Activated CD4-positive, CD25-positive, alpha-beta regulatory T cell treated with anti-CD3 and anti-CD28 coated beads, Interleukin-2, amount 50 U/mL, for 16 hours (primary cell): ENCODE measurements at regions not wholly inside any gene's neighbourhood (a gene's known extent, or its start where the extent isn't known, plus 50 kb on each side); places are given as distances from the start of the nearest gene placed in this dataset.

Experiments used
- DNase-seq: peaks from one replicate; pipeline ENCODE4 v3.0.0-alpha.2; 2020; ENCODE audit warnings: low read depth, low spot score

DNA sequence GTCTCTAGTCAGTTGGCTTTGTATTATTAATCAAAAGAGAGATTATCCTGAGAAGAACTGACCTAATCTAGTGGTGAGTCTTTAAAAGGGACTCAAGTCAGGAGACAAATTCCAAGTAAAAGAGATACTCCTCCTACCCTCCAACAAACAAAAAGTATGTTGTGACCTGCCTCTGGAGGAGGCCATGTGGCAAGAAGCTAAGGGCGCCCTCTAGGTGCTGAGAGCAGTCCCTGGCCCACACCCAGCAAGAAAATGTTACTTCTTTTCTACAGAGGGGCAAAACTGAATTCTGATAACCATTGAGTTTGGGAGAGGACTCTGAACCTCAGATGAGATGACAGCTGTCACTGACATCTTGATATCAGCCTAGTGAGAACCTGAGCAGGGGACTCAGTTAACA is 953.6 kb upstream of the AGA start:
- no peak for DNase-seq

DNA sequence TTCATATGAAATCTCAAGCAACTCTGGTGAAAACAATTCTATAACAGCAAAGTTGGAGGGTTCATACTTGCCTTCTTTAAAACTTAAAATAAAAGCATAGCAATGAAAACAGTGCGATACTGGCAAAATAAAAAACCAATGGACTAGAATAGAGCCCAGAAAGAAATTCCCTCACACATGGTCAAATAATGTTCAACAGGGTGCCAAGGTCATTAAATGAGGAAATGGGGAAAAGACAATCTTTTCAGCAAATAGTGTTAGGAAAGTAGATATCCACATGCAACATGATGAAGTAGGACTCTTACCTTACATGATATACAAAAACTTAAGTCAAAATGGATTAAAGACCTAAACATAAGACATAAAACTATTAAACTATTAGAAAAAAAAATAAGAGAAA is 970.2 kb upstream of the AGA start:
- no peak for DNase-seq

DNA sequence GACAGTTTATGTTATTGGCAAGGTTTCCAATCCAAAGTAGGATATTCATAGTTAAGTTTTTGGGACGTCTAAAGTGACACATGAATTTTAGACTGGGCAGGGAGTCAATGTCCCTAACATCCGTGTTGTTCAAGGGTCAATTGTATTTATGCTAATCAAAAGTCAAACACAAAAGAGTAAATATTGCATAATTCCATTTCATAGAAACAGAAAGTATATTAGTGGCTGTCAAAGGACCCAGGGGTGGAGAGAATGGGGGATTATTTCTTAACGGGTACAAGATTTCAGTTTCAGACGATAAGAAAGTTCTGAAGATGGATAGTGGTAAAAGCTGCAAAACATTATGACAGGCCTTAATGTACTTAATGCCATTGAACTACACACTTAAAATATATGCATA is 971.8 kb upstream of the AGA start:
- no peak for DNase-seq

DNA sequence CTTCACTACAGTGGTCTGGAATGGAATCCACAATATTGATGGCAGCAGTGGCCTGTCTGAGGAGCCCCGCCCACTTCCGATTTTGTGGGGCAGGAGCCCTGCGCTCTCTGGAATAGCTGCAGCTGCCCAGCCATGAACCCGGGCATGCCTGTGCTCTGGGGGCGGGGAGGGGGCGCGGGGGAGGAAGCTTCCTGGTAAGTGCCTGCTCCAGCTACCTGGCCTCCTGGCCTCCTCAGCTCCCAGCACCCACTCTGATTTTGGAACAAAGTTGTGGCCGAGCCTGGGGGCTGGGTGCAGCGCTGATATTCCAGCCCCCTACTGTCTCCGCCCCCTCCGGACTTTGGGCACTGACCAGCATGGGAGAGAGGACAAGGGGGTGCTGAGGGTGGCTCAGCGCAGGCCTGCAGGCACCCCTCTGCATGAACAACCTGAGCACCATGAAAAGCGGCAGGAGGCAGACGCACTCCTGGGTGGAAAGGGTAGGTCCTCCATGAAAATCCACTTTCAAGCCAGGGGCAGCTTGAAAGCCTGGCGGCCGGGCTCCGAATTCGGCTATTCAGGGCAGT is 972.7 kb upstream of the AGA start:
- DNase-seq: no peak

DNA sequence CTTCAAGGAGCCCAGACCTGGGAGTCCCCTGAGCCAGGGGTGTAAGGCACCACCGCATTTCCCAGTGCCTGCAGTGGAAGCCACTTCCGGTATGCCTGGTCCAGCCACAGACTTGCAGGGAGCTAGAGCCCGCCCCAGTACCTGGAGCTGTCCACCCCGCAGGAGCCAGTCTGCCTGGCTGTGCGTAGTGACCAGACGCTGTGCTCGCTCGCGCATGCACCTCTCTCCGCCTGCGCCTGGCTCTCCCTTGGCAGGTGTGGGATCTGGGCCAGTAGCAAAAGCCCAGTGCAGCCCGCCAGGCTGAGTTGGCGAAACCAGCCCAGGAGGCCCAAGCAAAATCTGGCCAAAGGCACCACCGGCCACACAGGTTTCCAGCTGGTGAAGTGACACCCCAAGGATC is 973.7 kb upstream of the AGA start:
- no peak for DNase-seq

DNA sequence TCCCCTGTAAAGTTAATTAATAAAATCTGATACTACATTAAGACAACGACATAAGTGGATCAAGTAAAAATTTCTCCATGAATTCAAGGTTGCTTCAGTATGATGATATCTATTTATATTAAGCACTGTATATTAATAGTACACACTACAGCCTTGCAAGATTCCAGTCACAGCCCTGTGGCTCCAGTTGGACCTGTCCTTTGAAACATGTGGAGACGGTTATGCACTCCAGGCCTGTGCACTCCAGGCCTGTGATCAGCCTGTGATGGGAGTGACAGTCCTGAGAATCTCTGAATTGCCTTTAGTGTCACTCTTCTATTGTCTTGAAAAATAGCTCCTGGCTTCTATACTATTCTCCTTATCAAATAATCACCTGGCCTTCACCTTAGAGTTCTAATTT is 981.1 kb upstream of the AGA start:
- no peak for DNase-seq

DNA sequence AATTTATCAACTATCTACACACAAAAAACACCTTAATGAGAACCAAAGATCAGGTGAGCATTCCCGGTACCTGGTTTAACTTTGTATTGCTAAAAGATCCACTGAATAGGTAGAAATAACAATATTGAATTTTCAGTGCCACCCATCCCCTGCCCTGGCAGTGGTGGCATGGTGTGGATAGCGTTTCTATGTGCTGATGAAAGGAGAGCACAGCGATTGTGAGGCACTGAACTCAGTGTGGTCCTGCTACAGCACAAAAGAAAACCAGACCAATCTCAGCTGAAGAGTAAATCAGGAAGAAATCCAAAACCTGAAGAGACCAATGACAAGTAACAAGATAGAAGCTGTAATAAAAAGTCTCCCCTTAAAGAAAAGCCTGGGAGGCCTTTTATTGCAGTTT is 984.6 kb upstream of the AGA start:
- no peak for DNase-seq

DNA sequence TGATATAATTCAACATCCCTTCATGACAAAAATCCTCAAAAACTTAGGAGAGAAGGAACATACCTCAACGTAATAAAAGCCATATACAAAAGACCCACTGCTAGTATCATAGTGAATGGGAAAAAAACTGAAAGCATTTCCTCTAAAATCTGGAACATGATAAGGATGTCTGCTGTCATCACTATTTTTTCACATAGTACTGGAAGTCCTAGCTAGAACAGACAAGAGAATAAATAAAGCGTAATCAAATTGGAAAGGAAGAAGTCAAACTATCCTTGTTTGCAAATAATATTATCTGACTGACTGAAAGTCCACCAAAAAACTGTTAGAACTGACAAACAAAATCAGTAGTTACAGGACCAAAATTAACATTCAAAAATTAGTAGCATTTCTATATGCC is 985.4 kb upstream of the AGA start:
- DNase-seq: no peak

DNA sequence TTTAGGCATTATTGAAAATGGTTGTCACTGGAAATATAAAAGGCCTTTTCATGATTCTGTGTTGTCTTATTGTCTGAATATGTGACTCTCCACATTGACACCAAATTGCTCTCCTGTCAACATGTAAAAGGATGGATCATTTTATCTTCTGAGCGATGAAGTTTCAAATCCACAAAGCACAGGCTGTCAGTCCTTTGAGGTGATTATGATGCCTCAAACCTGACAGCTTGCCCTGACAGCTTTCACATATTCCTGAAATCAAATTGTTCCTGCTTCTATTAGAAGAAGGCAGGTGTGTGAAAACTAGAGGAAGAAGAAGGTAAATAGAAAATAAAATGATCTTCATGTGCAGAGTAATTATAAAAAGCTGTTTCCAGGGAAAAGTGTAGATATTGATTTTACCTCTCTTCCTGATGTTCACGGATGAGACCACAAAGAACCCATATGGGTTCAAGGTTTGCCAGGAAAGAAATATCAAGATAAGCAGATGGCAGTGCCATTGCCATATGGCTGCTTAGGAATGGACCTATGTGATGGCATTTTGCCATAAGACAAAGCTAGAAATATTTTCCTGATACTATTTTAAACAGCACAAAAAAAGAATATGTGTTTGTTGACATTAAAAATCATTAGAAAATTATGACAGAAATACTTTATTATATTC is 1006.3 kb upstream of the AGA start:
- no peak for DNase-seq

DNA sequence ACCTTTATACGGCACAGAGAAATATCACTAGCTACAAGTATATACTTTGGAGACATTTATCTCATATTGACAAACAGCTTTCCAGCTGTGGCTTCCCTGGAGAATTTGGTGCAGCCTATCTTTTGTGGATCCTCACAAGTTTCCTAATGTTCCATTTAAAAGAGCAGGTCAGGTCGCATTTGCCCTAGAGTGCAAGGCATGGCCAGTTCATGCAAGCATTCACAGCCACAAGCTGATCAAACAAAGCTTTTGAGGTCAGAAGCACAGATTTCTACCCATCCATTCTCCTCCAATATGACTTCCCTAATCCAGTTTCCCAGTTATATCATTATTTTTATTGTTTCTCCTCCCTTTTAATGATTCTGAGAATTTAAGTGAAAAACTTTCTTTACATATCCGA is 1008.4 kb upstream of the AGA start:
- DNase-seq: no peak

DNA sequence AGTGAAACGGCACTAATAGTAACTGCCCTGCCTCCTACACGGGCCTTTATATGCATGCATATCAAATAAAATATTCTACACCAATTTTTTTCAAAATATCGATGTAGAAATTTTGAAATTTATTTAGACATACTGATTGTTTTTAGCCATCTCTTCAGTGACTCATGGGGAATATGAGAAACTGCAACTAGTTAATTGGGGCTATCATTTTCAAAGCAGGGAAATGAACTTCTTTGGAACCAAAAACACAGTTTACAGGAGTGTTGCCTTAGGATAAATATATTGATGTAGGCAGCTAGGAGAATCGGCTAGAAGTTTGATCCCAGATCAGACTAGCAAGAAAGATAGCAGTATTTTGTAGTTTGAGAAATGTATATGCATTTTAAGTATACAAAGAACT is 1010.8 kb upstream of the AGA start:
- DNase-seq: no peak

DNA sequence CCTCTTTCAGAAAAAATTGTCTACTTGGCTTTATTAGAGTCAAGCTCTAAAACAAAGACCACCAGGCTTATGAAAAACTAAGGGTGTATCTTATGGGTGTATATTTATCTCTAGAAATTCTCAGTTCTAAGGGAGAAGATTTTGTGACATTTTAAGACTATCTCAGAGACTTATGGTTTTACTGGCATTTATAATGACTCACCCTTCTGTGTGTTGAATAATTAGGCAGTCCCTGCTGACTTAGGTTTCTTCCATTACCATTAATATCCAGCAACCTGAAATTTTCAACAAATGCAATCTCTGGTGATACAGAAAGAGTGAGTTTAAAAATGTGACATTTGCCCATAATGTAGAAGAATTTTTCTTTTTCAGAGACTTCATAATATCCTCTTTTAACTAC is 1015.0 kb upstream of the AGA start:
- DNase-seq: no peak

DNA sequence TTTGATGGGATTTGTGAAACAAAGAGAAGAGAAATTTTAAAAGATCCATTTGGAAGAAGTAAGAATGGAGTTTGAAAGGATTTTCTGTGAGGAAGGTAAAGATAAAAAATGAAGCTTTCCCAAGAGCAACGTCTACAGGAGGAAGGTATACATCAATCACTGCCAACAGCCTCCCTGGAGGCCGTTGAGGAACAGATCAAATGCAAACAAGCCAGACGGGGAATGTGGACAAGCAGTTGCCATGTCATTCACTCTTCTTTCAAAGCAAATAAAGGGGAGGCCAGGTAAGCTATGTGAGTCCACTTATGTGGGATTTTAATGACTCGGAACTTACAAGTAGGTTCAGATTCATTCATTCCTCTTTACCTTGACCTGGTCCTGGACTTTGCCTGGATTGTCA is 1020.5 kb upstream of the AGA start:
- DNase-seq: no peak

DNA sequence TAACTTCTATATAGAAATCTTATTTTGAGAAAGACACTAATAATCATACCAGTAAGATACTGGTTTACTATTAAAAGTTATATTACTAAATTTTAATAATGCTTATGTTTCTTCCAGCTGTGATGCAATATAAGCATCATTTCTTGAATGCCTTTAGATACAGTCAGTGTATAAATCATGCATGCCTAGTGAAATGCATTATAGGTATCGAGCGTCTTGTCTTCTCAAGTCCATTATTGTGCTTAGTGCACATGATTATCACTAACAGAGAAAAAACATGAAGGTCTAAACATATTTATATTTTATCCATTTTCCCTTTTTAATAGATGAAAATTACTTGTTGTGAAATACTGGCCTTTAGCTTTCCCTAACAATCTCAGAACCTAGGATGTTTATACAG is 1021.5 kb upstream of the AGA start:
- DNase-seq: no peak

DNA sequence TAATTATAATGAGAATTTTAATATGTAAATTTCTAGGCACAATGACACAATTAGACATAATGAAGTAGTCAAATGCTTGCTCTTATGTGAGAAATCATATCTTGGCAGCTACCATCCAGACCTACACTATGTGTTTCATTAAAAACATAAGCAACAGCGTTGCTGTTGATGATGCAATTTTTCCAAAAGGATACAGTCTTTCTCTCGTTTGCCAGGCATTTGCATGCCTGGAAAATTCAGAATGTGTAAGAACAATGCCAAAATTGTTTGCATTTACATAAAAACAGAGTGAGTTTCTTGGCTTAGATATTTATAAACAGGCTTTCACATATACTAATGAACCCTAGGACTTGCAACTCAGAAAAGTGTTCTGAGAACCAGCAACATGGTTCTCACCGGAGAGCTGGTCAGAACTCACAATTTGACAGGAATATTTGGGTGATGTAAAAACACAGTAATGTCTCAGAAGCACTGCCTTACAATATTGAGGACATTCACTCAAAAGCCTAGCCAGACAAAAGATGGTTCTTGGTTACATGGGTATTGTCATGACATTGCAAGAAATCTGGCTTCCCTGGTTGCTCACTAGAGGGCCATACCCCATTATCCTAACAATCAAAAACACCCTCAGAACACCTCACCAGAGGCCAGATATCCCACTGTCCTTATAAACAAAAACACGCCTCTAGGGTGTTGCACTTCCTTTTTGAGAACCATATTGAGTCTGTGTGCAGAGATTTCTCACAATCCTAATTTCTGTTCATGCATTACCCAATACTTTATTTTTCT is 1029.0 kb upstream of the AGA start:
- DNase-seq: no peak

DNA sequence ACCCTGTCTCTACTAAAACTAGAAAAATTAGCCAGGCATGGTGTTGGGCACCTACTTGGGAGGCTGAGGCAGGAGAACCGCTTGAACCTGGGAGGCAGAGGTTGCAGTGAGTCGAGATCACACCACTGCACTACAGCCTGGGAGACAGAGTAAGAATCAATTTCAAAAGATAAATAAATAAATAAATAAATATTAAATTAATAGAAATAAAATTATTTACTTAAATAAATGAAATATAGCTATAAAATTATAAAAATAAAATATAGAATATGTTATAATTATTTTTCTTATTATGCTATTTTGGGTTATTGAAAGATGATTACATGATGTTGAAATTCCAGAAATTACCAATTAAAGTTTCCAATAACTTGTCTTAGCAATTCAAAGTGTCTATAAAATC is 1029.8 kb upstream of the AGA start:
- no peak for DNase-seq

DNA sequence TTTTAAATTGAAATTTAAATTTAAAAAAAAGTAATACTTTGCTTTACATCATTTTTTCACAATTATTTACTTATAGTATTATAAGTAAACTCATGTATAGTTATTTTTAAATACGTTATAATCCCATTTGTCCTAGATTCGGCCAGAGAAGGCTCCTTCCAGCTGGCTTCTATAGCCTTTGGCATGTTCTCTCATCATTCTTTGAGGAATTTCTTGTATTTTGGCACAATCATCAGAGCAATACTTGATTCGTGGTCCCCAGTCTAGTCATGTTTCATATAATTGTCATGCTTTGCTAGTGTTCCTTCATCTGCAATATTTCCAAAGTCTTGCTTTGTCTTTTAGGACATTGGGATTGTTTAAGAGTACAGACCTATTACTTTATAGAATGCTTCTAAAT is 1037.9 kb upstream of the AGA start:
- DNase-seq: no peak

DNA sequence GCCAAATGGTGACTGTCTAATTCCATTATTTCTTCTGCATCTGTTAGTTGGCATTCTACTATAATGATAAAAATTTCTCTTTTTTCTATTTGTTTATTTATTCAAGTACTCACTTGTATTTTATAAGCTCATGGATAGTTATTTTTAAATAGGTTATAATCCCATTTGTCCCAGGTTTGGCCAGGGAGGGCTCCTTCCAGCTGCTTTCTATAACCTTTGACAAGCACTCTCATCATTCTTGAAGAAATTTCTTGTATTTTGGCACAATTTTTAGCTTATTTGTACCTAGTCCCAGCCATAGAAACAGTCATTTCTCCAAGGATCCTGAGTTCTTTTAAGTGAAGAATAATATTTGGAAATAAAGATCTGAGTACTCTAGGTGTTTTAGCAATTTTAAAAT is 1038.6 kb upstream of the AGA start:
- DNase-seq: no peak

DNA sequence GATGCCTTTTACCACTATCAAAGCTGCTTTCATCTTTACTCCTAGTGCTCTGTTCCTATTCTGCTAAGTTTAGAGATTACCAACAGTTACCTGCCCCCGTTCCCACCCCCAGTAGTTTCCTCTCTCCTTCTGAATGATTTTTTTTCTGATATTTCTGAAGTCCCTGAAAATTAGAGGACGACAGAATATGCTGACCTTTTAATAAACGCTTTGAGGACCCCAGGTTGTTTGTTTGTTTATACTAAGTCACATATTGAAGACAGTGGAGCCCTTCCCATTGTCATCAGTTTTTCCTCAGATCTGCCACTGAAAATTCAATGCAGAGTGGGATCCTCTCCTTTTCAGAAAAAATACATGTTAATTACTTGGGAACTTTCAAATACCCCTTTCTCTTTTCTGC is 1039.3 kb upstream of the AGA start:
- DNase-seq: no peak

DNA sequence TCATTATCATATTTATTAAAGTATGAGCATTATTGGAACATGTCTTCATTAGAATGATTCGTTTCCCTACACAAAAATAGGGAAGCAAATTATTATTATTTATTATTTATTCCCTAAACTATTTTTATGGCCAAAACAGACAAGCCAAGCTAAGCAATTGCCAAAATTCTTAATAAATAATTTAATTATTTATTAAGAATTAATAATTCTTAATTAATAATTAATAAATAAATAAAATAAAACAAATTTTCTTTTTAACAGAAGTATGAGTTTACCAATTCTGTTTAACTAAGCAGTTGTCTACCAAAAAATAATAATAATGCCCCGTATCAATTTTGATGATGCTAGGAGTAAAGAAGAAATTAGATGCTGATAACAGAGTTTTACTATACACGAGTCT is 1080.8 kb upstream of the AGA start:
- DNase-seq: no peak

DNA sequence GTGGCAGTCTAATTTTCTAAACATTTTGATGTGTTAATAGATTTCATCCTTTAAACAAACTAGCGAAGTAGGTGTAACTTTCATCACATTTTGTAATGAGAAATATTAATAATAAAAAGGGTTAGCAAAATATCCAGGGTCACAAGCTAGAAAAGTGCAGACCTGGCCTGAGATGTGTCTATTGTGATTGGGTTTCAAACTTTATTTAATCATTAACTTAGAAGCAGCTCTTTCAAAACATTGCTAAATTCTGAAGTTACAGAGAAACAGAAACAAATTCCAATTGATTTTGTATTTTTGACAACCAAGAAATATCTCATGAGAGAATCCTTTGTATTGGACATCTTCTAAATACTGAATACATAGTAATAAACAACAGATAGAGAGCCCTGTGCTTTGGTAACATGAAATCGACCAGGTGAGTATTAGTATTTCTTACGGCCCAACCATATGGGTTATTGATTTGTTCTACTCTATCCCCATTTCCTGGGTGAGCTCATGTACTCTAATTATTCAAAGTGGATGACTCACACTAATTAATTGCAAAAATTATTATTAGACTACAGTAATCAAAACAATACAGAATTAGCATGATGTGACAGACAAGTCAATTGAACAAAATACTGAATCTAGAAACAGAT is 1093.8 kb upstream of the AGA start:
- DNase-seq: no peak

DNA sequence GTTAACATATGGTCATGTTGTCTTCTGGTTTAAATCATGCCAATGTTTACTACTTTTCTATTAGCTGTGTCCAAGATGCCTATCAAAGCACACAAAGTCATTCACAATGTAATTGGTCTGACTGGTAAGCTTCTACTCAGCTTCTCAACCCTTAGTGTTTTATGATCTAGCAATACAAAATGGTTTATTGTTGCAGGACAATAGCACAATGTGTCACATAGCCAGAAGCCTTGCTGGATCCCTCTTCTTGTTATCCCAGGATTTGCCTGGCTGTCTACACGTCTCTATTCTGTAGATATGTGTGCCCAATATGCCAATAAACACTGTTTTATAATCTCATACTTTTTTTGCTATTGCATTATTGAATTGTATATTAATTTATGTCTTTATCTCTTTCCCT is 1111.0 kb upstream of the AGA start:
- no peak for DNase-seq

DNA sequence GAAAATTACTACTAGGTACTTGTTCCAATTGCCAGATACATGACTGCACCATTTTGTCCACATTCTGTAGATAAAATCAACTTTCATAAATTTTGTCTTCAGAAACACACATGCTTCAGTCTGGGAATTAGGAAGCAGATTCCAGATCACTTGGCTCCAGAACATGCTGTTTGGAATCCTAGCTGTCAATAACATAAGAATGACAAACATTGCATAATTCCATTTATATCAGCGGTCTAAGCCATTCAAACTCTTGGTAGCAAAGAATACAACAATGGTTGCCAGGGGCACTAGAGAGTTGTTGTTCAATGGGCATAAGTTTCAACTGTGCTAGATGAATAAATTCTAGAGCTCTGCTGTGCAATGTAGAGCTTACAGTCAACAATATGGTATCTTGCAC is 1112.1 kb upstream of the AGA start:
- no peak for DNase-seq
